HG03432 (cell line): ENCODE measurements at regions not wholly inside any gene's neighbourhood (a gene's known extent, or its start where the extent isn't known, plus 50 kb on each side); places are given as distances from the start of the nearest gene placed in this dataset.

ENCODE experiments used
- ATAC-seq: cut with Tn5 transposase; IDR thresholded peaks from one replicate; pipeline ENCODE4 v1.9.1; 2021; ENCODE audit warnings: mild to moderate bottlenecking, moderate library complexity; ENCODE audit not compliant: unreplicated experiment

- no peak for ATAC-seq
Measured at GRCh38 chr4:11895766-11896165, 467.1 kb upstream of the HS3ST1 start.

- no peak for ATAC-seq
Measured at GRCh38 chr4:11894977-11895376, 466.3 kb upstream of the HS3ST1 start.

GRCh38 chr4:11894221-11894620 lies 465.5 kb upstream of the HS3ST1 start:
- no peak for ATAC-seq

- ATAC-seq, result no peak
Measured at GRCh38 chr4:11889099-11889498, 460.4 kb upstream of the HS3ST1 start.

GRCh38 chr4:11881947-11882346 lies 453.3 kb upstream of the HS3ST1 start:
- ATAC-seq, result no peak

- no peak for ATAC-seq
Measured at GRCh38 chr4:11881364-11881763, 452.7 kb upstream of the HS3ST1 start.

- no peak for ATAC-seq
Measured at GRCh38 chr4:11878241-11878640, 449.5 kb upstream of the HS3ST1 start.

- ATAC-seq, result no peak
Measured at GRCh38 chr4:11876104-11876503, 447.4 kb upstream of the HS3ST1 start.

GRCh38 chr4:11869191-11869870 lies 440.6 kb upstream of the HS3ST1 start:
- ATAC-seq, result no peak

- ATAC-seq, result no peak
Measured at GRCh38 chr4:11866391-11866790, 437.7 kb upstream of the HS3ST1 start.

GRCh38 chr4:11860996-11861395 lies 432.3 kb upstream of the HS3ST1 start:
- ATAC-seq, result no peak

GRCh38 chr4:11857881-11858280 lies 429.2 kb upstream of the HS3ST1 start:
- no peak for ATAC-seq

GRCh38 chr4:11847167-11847566 lies 418.5 kb upstream of the HS3ST1 start:
- ATAC-seq, result no peak

- ATAC-seq, result no peak
Measured at GRCh38 chr4:11843927-11844326, 415.2 kb upstream of the HS3ST1 start.

GRCh38 chr4:11843340-11843739 lies 414.6 kb upstream of the HS3ST1 start:
- no peak for ATAC-seq

- ATAC-seq, result no peak
Measured at GRCh38 chr4:11842620-11843263, 414.0 kb upstream of the HS3ST1 start.

- ATAC-seq, result no peak
Measured at GRCh38 chr4:11839889-11840288, 411.2 kb upstream of the HS3ST1 start.

- no peak for ATAC-seq
Measured at GRCh38 chr4:11831739-11832138, 403.0 kb upstream of the HS3ST1 start.

- ATAC-seq, result no peak
Measured at GRCh38 chr4:11824566-11824965, 395.9 kb upstream of the HS3ST1 start.

- ATAC-seq, result no peak
Measured at GRCh38 chr4:11821772-11822430, 393.2 kb upstream of the HS3ST1 start.

GRCh38 chr4:11817088-11817487 lies 388.4 kb upstream of the HS3ST1 start:
- ATAC-seq, result no peak

- no peak for ATAC-seq
Measured at GRCh38 chr4:11814758-11815157, 386.1 kb upstream of the HS3ST1 start.
